Type B pancreatic cell (in vitro differentiated cells): ENCODE measurements at regions not wholly inside any gene's neighbourhood (a gene's known extent, or its start where the extent isn't known, plus 50 kb on each side); places are given as distances from the start of the nearest gene placed in this dataset.
A peak's percentile ranks its signal among the peaks of the same experiment; 100 is the strongest.

Experiments
- DNase-seq: peaks from one replicate; pipeline ENCODE4 v3.0.0; 2021; ENCODE audit warnings: mixed read lengths; ENCODE audit not compliant: unreplicated experiment; ENCODE audit errors: extremely low spot score
- H3K27ac Mint-ChIP-seq: 2 replicates; pipeline ENCODE4 v1.8.0; 2021; ENCODE audit warnings: mild to moderate bottlenecking, mixed read lengths
- H3K27me3 Mint-ChIP-seq: 2 replicates; pipeline ENCODE4 v1.8.0; 2021; ENCODE audit warnings: mixed read lengths
- H3K36me3 Mint-ChIP-seq: 2 replicates; pipeline ENCODE4 v1.8.0; 2021; ENCODE audit warnings: mixed read lengths
- H3K4me1 Mint-ChIP-seq: one replicate; pipeline ENCODE4 v1.8.0; 2021; ENCODE audit warnings: mixed read lengths; ENCODE audit not compliant: unreplicated experiment
- H3K4me3 Mint-ChIP-seq: 2 replicates; pipeline ENCODE4 v1.8.0; 2021; ENCODE audit warnings: mild to moderate bottlenecking, mixed read lengths
- H3K9me3 Mint-ChIP-seq: 2 replicates; pipeline ENCODE4 v1.8.0; 2021; ENCODE audit warnings: mixed read lengths
- CTCF ChIP-seq: fragments of 200-600 bp; sonication (generic); conservative IDR thresholded peaks from 2 replicates; pipeline ENCODE4 v1.5.0; 2021; ENCODE audit warnings: antibody characterized with exemption, mild to moderate bottlenecking

DNA sequence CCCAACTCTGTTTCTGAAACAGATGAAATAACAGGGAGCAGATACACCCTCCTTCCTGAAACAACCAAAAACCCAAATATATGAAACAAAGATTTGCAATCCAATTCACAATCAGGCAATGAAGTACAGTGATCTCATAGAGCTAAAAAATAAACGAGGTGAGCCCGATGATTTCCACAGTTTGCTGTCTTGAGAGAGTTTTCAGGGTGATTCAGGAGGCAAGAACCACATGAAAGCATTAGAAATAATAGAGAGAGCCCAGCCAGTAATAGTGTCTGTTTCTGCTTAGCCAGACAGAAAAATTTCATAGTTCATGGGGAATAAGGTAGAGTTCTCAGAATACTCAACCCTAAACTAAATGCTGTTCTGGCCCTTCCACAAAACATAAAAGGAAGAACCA, 296.2 kb downstream of the PDHA2 start:
- H3K4me1 Mint-ChIP-seq = no peaks in the 10 kb centered on the region
- no peaks in the 10 kb centered on the region for H3K27me3 Mint-ChIP-seq
- H3K36me3 Mint-ChIP-seq = no peaks in the 10 kb centered on the region
- no peak for DNase-seq
- H3K9me3 Mint-ChIP-seq = no peaks in the 10 kb centered on the region
- TF ChIP-seq CTCF = no peak
- no peak overlapping the region for H3K4me3 Mint-ChIP-seq
- H3K27ac Mint-ChIP-seq = no peak overlapping the region

DNA sequence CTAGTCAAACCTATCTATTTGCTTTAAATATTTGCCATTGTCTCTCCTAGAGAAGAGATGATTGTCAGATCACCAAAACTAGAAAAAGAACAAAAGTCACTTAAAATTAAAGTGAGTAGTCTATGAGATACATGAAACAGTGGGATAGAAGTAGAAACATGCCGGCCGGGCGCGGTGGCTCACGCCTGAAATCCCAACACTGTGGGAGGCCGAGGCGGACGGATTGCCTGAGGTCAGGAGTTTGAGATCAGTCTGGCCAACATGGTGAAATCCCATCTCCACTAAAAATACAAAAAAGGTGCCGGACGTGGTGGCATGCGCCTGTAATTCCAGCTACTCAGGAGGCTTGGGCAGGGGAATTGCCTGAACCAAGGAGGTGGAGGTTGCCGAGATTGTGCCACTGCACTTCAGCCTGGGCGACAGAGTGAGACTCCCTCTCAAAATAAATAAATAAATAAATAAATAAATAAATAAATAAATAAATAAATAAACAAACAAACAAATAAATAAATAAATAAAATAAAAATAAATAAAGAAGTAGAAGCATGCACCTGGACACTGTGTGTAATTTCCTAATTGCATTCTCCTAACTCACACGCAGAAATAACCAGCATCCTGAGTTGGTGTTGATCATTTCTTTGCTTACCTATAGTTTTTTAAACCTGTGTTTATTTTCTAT, 299.5 kb downstream of the PDHA2 start:
- H3K27me3 Mint-ChIP-seq = no peaks in the 10 kb centered on the region
- no peak for DNase-seq
- no peaks in the 10 kb centered on the region for H3K36me3 Mint-ChIP-seq
- no peaks in the 10 kb centered on the region for H3K9me3 Mint-ChIP-seq
- no peak overlapping the region for H3K4me3 Mint-ChIP-seq
- no peaks in the 10 kb centered on the region for H3K4me1 Mint-ChIP-seq
- no peak overlapping the region for H3K27ac Mint-ChIP-seq
- no peak for TF ChIP-seq CTCF

GRCh38 chr4:96145601-96146000, 305.7 kb downstream of the PDHA2 start:
- Mint-ChIP-seq H3K4me3 (no peak overlapping the region), H3K9me3 (peaks cover 5% of the 10 kb centered on the region)
- DNase-seq = no peak

DNA sequence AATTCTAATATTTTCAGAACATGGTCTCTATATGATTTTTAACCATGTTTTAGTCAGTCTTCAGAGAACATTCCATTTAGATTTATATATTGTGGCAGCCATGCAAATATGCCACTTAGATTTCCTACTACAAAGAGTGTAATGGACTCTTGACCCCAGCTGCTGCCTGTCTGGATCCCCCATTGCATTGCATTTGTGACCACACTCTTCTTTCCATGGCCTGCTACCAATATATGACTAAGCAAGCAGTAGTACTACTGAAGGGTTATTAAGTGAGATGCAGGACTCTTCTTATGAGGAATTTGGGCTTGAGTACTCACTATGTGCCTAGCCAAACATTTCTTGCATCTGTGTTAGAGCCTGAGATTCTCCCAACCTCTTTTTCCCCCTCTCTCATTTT, 306.8 kb downstream of the PDHA2 start:
- Mint-ChIP-seq H3K4me1 (peaks cover 9% of the 10 kb centered on the region), H3K9me3 (peaks cover 5% of the 10 kb centered on the region), H3K4me3 (no peak overlapping the region), H3K27me3 (no peaks in the 10 kb centered on the region), H3K27ac (no peak overlapping the region), H3K36me3 (no peaks in the 10 kb centered on the region)
- DNase-seq = no peak
- TF ChIP-seq CTCF = no peak

More at GRCh38 chr4:96145601-96146000, 305.7 kb downstream of the PDHA2 start:
- H3K27ac Mint-ChIP-seq = no peak overlapping the region
- no peak for TF ChIP-seq CTCF
- peaks cover 9% of the 10 kb centered on the region for H3K4me1 Mint-ChIP-seq
- no peaks in the 10 kb centered on the region for H3K36me3 Mint-ChIP-seq
- no peaks in the 10 kb centered on the region for H3K27me3 Mint-ChIP-seq

DNA sequence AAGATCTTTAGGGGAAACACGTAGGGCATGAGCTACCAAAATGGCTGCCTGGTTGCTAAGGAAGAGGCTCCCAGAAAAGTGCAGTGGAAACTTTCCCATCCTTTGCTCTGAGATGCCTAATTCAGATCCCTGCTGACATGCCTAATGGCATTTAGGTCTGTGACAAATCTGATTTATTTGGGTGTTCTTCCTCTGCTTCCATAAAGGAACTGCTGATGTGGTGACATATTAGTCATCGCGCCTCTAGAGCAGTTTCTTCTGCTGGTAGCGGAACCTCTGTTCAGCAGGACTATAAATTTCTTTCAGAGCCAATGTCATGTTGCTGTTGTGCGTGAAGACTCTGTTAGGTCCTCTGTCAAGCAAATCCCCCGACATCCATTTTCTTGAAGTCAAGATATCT, 310.0 kb downstream of the PDHA2 start:
- Mint-ChIP-seq H3K4me3 (peak overlapping the region; percentile 32), H3K9me3 (peaks cover 5% of the 10 kb centered on the region)

More for the DNA sequence above, 310.0 kb downstream of the PDHA2 start:
- no peak overlapping the region for H3K27ac Mint-ChIP-seq
- TF ChIP-seq CTCF = no peak
- H3K4me1 Mint-ChIP-seq = peaks cover 9% of the 10 kb centered on the region
- H3K27me3 Mint-ChIP-seq = no peaks in the 10 kb centered on the region
- no peak for DNase-seq
- no peaks in the 10 kb centered on the region for H3K36me3 Mint-ChIP-seq
